Tibial artery (tissue), 4 donors: ENCODE measurements at regions not wholly inside any gene's neighbourhood (a gene's known extent, or its start where the extent isn't known, plus 50 kb on each side); places are given as distances from the start of the nearest gene placed in this dataset.

Experiments
- DNase-seq, 2 donors: peaks; one replicate each; pipeline ENCODE4 v3.0.0-alpha.2; 2019
- H3K27ac ChIP-seq, 2 donors: fragments of 200-600 bp; sonication (generic) in 1 of 2; 1 replicate in 1 of 2; 2 replicates in 1 of 2; pipeline ENCODE4 v1.5.1; 2018 to 2019; ENCODE audit warnings: mild to moderate bottlenecking in 1 of 2
- H3K27me3 ChIP-seq, 2 donors: fragments of 200-600 bp; sonication (generic) in 1 of 2; one replicate each; pipeline versions ENCODE4 v1.5.1 to v1.6.0; 2016 to 2019
- H3K36me3 ChIP-seq, 3 donors: fragments of 200-600 bp; sonication (generic) in 2 of 3; one replicate each; pipeline ENCODE4 v1.5.1; 2016 to 2019; ENCODE audit warnings: mild to moderate bottlenecking in 2 of 3
- H3K4me1 ChIP-seq, 4 donors: fragments of 200-600 bp; sonication (generic) in 2 of 4; 1 replicate in 3 of 4; 2 replicates in 1 of 4; pipeline ENCODE4 v1.5.1; 2016 to 2019
- H3K4me3 ChIP-seq, 2 donors: fragments of 200-600 bp; sonication (generic) in 1 of 2; 1 replicate in 1 of 2; 2 replicates in 1 of 2; pipeline ENCODE4 v1.5.1; 2018 to 2019; ENCODE audit warnings: mild to moderate bottlenecking in 2 of 2
- H3K9me3 ChIP-seq, 3 donors: fragments of 200-600 bp; sonication (generic) in 1 of 3; one replicate each; pipeline ENCODE4 v1.5.1; 2016 to 2019
- intact Hi-C: fragments of 100-400 bp; cut with DNase I; formaldehyde crosslinking; loops from one replicate; pipeline ENCODE4 v1.15.0; 2023; ENCODE audit warnings: low total_unique reads
- TF ChIP-seq, protein P1 (sequence below), 2 experiments: fragments of 200-600 bp in 1 of 2; fragments of 450-650 bp in 1 of 2; IDR thresholded peaks; one replicate each; pipeline ENCODE4 v1.5.1; 2017 to 2019; ENCODE audit warnings: antibody characterized with exemption in 2 of 2, mild to moderate bottlenecking in 1 of 2, moderate library complexity in 1 of 2

DNA sequence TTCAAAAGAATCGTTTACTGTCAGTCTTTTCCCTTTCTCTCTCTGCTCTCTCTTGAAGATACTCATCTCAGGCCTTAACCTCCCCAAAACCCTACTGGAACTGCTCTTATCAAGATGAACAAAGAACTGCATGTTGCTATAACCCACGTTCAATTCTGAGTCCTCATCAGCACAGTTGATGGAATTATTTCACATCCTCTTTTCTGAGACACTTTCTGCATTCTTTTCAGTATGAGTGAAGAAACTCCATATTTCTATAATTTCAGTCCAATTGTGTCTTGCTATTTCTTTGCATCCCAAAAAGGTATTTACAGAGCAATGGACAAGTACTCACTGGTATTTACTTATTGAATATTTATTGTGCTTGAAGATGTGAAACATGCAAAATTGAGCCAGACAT, 160.1 kb upstream of the CPNE8 start:
- Histone ChIP-seq H3K4me1 (no peaks in the 10 kb centered on the region), H3K27ac (no peak overlapping the region), H3K27me3 (no peaks in the 10 kb centered on the region), H3K36me3 (no peaks in the 10 kb centered on the region), H3K4me3 (no peak overlapping the region), H3K9me3 (no peaks in the 10 kb centered on the region)
- no peak for DNase-seq
- intact Hi-C loops, result no loop called here
- TF ChIP-seq, protein P1, sequence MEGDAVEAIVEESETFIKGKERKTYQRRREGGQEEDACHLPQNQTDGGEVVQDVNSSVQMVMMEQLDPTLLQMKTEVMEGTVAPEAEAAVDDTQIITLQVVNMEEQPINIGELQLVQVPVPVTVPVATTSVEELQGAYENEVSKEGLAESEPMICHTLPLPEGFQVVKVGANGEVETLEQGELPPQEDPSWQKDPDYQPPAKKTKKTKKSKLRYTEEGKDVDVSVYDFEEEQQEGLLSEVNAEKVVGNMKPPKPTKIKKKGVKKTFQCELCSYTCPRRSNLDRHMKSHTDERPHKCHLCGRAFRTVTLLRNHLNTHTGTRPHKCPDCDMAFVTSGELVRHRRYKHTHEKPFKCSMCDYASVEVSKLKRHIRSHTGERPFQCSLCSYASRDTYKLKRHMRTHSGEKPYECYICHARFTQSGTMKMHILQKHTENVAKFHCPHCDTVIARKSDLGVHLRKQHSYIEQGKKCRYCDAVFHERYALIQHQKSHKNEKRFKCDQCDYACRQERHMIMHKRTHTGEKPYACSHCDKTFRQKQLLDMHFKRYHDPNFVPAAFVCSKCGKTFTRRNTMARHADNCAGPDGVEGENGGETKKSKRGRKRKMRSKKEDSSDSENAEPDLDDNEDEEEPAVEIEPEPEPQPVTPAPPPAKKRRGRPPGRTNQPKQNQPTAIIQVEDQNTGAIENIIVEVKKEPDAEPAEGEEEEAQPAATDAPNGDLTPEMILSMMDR (IDR thresholded peaks at IDR 0.05), result no peak

DNA sequence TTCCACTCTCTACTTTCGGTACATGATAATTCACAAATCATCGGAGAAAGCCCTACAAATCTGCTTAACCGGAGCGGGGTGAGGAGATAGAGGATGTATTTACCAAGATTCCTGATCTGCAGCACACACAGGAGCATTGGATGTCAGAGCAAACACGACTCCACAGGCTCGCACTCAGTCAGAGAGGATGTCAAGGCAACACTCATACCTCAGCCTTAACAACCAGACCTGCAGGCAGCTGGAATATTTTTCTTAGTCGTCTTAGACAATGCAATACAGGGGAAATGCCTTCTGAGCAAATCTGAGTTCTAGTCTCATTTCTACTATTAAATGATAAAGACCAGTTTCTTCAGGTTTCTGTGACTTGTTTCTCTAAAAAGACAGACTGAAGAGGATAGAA, 159.3 kb upstream of the CPNE8 start:
- H3K9me3 ChIP-seq, result no peaks in the 10 kb centered on the region
- intact Hi-C loops, result no loop called here
- no peaks in the 10 kb centered on the region for H3K36me3 ChIP-seq
- H3K27me3 ChIP-seq, result no peaks in the 10 kb centered on the region
- TF ChIP-seq, protein P1 (IDR thresholded peaks at IDR 0.05), result no peak
- H3K4me1 ChIP-seq, result no peaks in the 10 kb centered on the region
- H3K27ac ChIP-seq, result no peak overlapping the region
- DNase-seq, result no peak
- H3K4me3 ChIP-seq, result no peak overlapping the region

DNA sequence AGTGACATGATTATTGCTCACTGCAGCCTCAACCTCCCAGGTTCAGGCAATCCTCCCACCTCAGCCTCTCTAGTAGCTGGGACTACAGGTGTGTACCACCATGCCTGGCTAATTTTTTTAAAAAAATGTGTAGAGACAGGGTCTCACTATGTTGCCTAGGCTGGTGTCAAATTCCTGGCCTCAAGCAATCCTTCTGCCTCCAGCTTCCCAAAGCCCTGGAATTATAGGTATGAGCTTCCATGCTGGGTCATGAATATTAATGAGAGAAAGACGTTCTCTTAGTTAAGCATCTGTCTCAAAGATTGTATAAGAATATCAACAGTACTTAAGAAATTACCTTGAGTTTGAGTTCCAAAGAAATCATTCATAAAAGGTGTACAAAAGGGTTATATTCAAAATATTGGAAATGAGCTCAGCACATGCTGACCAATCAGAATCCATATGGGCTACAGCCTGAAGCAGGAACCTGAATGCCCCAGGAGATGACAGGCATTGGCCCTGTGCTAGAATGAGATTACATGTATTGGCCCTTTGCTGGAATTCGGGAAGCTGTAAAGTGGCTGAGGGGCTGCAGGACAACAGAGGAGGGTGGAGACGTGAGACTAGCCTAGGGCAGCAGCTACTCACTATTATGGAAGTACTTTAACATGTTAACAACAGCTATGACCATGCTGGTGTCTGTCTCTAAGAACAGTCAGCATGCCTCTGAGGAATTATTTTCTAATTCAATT, 157.0 kb upstream of the CPNE8 start:
- H3K27me3 ChIP-seq, result no peaks in the 10 kb centered on the region
- no peaks in the 10 kb centered on the region for H3K36me3 ChIP-seq
- DNase-seq, result no peak
- H3K4me1 ChIP-seq, result no peaks in the 10 kb centered on the region
- intact Hi-C loops, result no loop called here
- no peak overlapping the region for H3K27ac ChIP-seq
- TF ChIP-seq, protein P1 (IDR thresholded peaks at IDR 0.05), result no peak
- no peak overlapping the region for H3K4me3 ChIP-seq
- no peaks in the 10 kb centered on the region for H3K9me3 ChIP-seq

DNA sequence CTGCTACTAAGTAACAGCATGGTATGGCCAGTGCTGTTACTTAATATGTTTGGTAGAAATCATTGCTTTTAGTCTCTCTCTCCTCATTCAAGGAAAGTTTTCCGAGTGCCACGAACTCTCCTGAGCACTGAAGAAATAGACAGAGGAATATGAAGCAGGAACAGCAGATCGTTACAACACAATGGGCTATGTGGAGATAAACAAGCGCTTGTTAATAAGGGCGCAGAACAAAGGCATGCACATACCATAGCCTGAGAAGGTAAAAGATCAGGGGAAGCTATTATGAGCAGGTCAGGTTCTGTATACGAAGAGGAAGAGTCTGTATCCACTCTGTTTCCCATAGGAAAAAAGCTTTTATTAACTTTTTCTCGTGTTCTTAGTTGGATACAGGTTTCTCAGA, 156.2 kb upstream of the CPNE8 start:
- no peaks in the 10 kb centered on the region for H3K36me3 ChIP-seq
- no peaks in the 10 kb centered on the region for H3K9me3 ChIP-seq
- no peaks in the 10 kb centered on the region for H3K4me1 ChIP-seq
- no peaks in the 10 kb centered on the region for H3K27me3 ChIP-seq
- H3K27ac ChIP-seq, result no peak overlapping the region
- H3K4me3 ChIP-seq, result no peak overlapping the region
- no peak for DNase-seq
- intact Hi-C loops, result no loop called here
- TF ChIP-seq, protein P1 (IDR thresholded peaks at IDR 0.05), result no peak

DNA sequence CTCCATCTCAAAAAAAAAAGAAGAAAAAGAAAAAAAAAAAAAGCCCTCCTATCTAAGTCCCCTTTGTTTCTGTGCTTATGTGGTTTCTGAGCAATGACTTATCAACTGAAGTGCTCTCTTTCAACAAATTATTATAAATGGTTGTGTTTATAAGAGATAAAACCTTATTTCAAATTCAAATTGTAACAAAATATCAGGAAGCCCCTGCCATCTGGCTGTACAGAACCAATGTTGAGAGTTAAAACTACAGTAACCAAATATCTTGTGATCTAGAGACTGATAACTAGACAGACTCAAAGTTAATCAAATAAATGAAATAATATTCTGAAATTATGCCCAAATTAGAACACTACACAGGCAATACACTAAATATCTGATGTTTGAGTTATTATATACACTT, 143.0 kb upstream of the CPNE8 start:
- H3K4me1 ChIP-seq, result no peaks in the 10 kb centered on the region
- no peaks in the 10 kb centered on the region for H3K36me3 ChIP-seq
- H3K9me3 ChIP-seq, result no peaks in the 10 kb centered on the region
- H3K4me3 ChIP-seq, result no peak overlapping the region
- no peak overlapping the region for H3K27ac ChIP-seq
- no peaks in the 10 kb centered on the region for H3K27me3 ChIP-seq
- DNase-seq, result no peak
- intact Hi-C loops, result no loop called here
- TF ChIP-seq, protein P1 (IDR thresholded peaks at IDR 0.05), result no peak
